Uterus (tissue), 2 donors: ENCODE measurements at regions not wholly inside any gene's neighbourhood (a gene's known extent, or its start where the extent isn't known, plus 50 kb on each side); places are given as distances from the start of the nearest gene placed in this dataset.

Source experiments
- CTCF ChIP-seq, 4 experiments: fragments of 200-600 bp in 2 of 4; fragments of 450-650 bp in 2 of 4; sonication (generic) in 2 of 4; IDR thresholded peaks; one replicate each; pipeline ENCODE4 v1.5.1; 2016 to 2019; ENCODE audit warnings: antibody characterized with exemption in 4 of 4, mild to moderate bottlenecking in 2 of 4, moderate library complexity in 1 of 4
- POLR2A ChIP-seq, 2 donors: fragments of 450-650 bp; IDR thresholded peaks; one replicate each; pipeline ENCODE4 v1.6.1; 2016; ENCODE audit warnings: antibody characterized with exemption in 2 of 2, mild to moderate bottlenecking in 1 of 2, moderate library complexity in 1 of 2

GRCh38 chr2:234438305-234438977, 58.4 kb downstream of the ARL4C start:
- TF ChIP-seq CTCF (IDR thresholded peaks at IDR 0.05) (no peak), POLR2A (IDR thresholded peaks at IDR 0.05) (no peak)
